Peyer's patch (tissue), 4 donors: ENCODE measurements at regions not wholly inside any gene's neighbourhood (a gene's known extent, or its start where the extent isn't known, plus 50 kb on each side); places are given as distances from the start of the nearest gene placed in this dataset.

ENCODE experiments used
- POLR2A ChIP-seq, 2 donors: fragments of 450-650 bp; IDR thresholded peaks; one replicate each; pipeline ENCODE4 v1.5.1; 2017; ENCODE audit warnings: antibody characterized with exemption in 2 of 2, mild to moderate bottlenecking in 2 of 2, moderate library complexity in 2 of 2
- TF ChIP-seq, protein P1 (sequence below), 6 experiments: fragments of 450-650 bp in 4 of 6; fragments of 200-600 bp in 2 of 6; sonication (generic) in 1 of 6; IDR thresholded peaks; one replicate each; pipeline ENCODE4 v1.5.1; 2017 to 2019; ENCODE audit warnings: antibody characterized with exemption in 6 of 6, mild to moderate bottlenecking in 3 of 6, moderate library complexity in 1 of 6

GRCh38 chr1:60342569-60342968, 269.0 kb upstream of the C1orf87 start:
- TF ChIP-seq, protein P1, sequence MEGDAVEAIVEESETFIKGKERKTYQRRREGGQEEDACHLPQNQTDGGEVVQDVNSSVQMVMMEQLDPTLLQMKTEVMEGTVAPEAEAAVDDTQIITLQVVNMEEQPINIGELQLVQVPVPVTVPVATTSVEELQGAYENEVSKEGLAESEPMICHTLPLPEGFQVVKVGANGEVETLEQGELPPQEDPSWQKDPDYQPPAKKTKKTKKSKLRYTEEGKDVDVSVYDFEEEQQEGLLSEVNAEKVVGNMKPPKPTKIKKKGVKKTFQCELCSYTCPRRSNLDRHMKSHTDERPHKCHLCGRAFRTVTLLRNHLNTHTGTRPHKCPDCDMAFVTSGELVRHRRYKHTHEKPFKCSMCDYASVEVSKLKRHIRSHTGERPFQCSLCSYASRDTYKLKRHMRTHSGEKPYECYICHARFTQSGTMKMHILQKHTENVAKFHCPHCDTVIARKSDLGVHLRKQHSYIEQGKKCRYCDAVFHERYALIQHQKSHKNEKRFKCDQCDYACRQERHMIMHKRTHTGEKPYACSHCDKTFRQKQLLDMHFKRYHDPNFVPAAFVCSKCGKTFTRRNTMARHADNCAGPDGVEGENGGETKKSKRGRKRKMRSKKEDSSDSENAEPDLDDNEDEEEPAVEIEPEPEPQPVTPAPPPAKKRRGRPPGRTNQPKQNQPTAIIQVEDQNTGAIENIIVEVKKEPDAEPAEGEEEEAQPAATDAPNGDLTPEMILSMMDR (IDR thresholded peaks at IDR 0.05), result no peak
- TF ChIP-seq POLR2A (IDR thresholded peaks at IDR 0.05), result no peak
